Uterus (tissue), 2 donors: ENCODE measurements at regions not wholly inside any gene's neighbourhood (a gene's known extent, or its start where the extent isn't known, plus 50 kb on each side); places are given as distances from the start of the nearest gene placed in this dataset.
"Not testable (repeated sequence)": the region's sequence is repeated elsewhere in the genome, so short reads cannot be mapped to it uniquely, and the experiment has no call there.

ENCODE experiments used
- CTCF ChIP-seq, 4 experiments: fragments of 200-600 bp in 2 of 4; fragments of 450-650 bp in 2 of 4; sonication (generic) in 2 of 4; IDR thresholded peaks; one replicate each; pipeline ENCODE4 v1.5.1; 2016 to 2019; ENCODE audit warnings: antibody characterized with exemption in 4 of 4, mild to moderate bottlenecking in 2 of 4, moderate library complexity in 1 of 4
- POLR2A ChIP-seq, 2 donors: fragments of 450-650 bp; IDR thresholded peaks; one replicate each; pipeline ENCODE4 v1.6.1; 2016; ENCODE audit warnings: antibody characterized with exemption in 2 of 2, mild to moderate bottlenecking in 1 of 2, moderate library complexity in 1 of 2

DNA sequence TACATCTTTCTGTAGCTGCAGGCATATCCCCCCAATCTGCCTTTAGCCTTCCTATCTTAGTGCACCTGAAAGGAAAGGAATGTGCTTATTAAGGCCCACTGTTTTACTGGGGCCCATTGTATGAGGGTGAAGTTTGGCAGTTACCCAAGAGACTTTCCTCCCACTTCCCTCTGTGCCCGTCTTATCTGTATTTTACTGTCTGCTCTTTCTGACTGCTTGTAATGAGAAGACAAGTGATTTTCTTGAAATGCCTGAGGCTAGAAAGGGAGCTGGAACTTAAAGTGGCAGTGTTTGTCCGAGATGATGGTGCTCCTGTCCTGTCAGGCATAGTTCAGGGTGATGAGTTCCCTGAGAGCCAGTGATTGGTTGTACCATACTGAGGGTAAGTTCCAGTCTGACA is 114.7 kb downstream of the QRSL1 start:
- not testable (repeated sequence) for TF ChIP-seq POLR2A, CTCF (IDR thresholded peaks at IDR 0.05)
